ENCODE measurements at regions not wholly inside any gene's neighbourhood (a gene's known extent, or its start where the extent isn't known, plus 50 kb on each side); places are given as distances from the start of the nearest gene placed in this dataset.

DNA sequence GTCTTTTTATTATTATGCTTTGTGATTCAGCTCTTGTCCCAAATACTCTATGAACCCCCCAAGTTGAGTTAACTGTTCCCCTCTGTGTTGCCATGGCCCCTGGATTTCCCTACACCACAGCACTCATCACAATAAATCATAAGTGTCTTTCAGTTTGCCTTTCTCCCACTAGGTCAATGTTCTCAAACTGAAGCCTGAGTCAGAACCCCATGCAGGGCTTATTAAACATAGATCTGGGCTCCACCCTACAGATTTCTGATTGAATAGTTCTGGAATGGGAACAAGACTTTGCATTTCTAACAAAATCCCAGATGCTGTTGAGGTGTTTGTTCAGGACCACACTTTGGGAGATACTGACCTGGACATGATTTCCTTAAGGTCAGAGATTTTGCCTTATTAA lies 199.4 kb downstream of the TBX5 start:
- Histone ChIP-seq H2BK12ac (ENCODE audit: insufficient read length, low read depth, low read length) (no peak overlapping the region), H3K9ac (ENCODE audit: extremely low read depth, insufficient read length, low read length) (no peak overlapping the region), H3K27me3 (ENCODE audit: insufficient read depth, low read length) (no peaks in the 10 kb centered on the region), H3K14ac (ENCODE audit: insufficient read depth, low read length) (no peak overlapping the region), H4K8ac (replicated peaks; ENCODE audit: insufficient read length, low read depth, low read length) (no peak overlapping the region), H2AK5ac (ENCODE audit: insufficient read length, low read length) (no peak overlapping the region), H3T11ph (ENCODE audit: low read length) (no peak overlapping the region), H2BK15ac (ENCODE audit: low read depth, low read length) (no peak overlapping the region), H3K79me1 (ENCODE audit: insufficient read depth, low read depth, low read length, poor library complexity, severe bottlenecking) (no peaks in the 10 kb centered on the region), H2BK120ac (ENCODE audit: low read depth, low read length, poor library complexity, severe bottlenecking) (no peak overlapping the region), H4K20me1 (ENCODE audit: control insufficient read depth, insufficient read depth, insufficient read length) (no peaks in the 10 kb centered on the region), H3K4ac (ENCODE audit: low read depth, low read length) (no peak overlapping the region), H3K4me1 (ENCODE audit: insufficient read depth, low read length) (no peaks in the 10 kb centered on the region), H3K27ac (ENCODE audit: insufficient read length, low read depth, low read length) (no peak overlapping the region), H4K5ac (ENCODE audit: insufficient read length, low read depth, low read length) (no peak overlapping the region), H2AFZ (ENCODE audit: low read length) (no peak overlapping the region), H2BK5ac (ENCODE audit: insufficient read length, low read length) (no peak overlapping the region), H4K91ac (ENCODE audit: insufficient read length, low read depth, low read length) (no peak overlapping the region), H3K4me2 (ENCODE audit: insufficient read depth, insufficient read length, low read length) (no peak overlapping the region), H2BK20ac (ENCODE audit: low read depth, low read length, poor library complexity, severe bottlenecking) (no peak overlapping the region), H3K79me2 (ENCODE audit: insufficient read depth, low read length) (no peaks in the 10 kb centered on the region), H3K9me3 (ENCODE audit: control insufficient read depth, low read depth, low read length) (no peaks in the 10 kb centered on the region), H3K18ac (ENCODE audit: insufficient read length, low read depth, low read length) (no peak overlapping the region), H3K56ac (ENCODE audit: insufficient read length, low read depth, low read length) (no peak overlapping the region), H3K23me2 (ENCODE audit: insufficient read length, low read depth, low read length, poor library complexity, severe bottlenecking) (no peaks in the 10 kb centered on the region), H3K23ac (ENCODE audit: insufficient read length, low read depth, low read length) (no peak overlapping the region)
- Mint-ChIP-seq H3K4me3 (no peak overlapping the region), H3K27ac (no peak overlapping the region), H3K27me3 (ENCODE audit: low read depth) (peaks cover 30% of the 10 kb centered on the region), H3K9me3 (no peaks in the 10 kb centered on the region), H3K36me3 (ENCODE audit: insufficient read depth in 1 of 3, low read depth in 3 of 3) (no peaks in the 10 kb centered on the region; a peak in 1 of 7 replicates), H3K4me1 (peaks cover 20 to 22% of the 10 kb centered on the region in 2 experiments)
- DNase-seq, result no peak
- TF ChIP-seq, protein P1, sequence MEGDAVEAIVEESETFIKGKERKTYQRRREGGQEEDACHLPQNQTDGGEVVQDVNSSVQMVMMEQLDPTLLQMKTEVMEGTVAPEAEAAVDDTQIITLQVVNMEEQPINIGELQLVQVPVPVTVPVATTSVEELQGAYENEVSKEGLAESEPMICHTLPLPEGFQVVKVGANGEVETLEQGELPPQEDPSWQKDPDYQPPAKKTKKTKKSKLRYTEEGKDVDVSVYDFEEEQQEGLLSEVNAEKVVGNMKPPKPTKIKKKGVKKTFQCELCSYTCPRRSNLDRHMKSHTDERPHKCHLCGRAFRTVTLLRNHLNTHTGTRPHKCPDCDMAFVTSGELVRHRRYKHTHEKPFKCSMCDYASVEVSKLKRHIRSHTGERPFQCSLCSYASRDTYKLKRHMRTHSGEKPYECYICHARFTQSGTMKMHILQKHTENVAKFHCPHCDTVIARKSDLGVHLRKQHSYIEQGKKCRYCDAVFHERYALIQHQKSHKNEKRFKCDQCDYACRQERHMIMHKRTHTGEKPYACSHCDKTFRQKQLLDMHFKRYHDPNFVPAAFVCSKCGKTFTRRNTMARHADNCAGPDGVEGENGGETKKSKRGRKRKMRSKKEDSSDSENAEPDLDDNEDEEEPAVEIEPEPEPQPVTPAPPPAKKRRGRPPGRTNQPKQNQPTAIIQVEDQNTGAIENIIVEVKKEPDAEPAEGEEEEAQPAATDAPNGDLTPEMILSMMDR (conservative IDR thresholded peaks at IDR 0.05), result no peak
